8988T (cell line): ENCODE measurements at regions not wholly inside any gene's neighbourhood (a gene's known extent, or its start where the extent isn't known, plus 50 kb on each side); places are given as distances from the start of the nearest gene placed in this dataset.

Source experiments
- DNase-seq: peaks from one replicate; pipeline ENCODE4 v3.0.0; 2011

DNA sequence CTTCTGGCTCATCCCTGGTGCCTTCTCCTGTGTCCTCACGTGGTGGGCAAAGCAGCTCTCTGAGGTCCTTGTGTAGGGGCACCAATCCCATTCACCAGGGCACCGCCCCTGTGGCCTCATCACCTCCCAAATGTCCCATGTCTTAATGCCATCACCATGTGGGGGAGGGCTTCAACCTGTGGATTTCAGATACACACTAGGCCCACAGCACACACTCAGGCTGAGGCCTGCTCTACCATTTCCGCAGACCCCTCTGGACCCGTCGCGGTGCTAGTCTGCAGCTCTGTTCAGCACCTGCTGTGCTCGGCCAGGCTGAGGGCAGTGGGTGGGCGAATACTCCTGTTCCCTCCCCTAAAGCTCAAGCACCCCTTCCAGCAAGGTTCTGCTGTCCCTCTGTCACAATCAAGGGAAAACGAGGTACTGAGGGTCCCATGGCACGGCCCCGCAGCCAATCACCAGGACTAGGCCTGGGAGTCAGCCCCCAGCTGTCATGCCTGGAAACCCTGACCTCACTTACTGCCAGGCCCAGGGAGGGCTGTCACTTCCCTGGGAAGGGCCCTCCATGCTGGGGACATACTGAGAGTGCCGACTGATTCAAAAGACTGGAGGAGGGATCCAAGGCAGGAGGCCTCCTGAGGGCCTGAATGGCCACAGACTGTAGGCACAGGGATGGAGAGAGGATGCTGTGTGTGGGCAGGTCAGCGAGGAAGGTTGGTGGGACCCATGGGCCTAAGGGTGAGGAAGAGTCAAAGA lies 123.8 kb upstream of the RET start:
- DNase-seq, result no peak

DNA sequence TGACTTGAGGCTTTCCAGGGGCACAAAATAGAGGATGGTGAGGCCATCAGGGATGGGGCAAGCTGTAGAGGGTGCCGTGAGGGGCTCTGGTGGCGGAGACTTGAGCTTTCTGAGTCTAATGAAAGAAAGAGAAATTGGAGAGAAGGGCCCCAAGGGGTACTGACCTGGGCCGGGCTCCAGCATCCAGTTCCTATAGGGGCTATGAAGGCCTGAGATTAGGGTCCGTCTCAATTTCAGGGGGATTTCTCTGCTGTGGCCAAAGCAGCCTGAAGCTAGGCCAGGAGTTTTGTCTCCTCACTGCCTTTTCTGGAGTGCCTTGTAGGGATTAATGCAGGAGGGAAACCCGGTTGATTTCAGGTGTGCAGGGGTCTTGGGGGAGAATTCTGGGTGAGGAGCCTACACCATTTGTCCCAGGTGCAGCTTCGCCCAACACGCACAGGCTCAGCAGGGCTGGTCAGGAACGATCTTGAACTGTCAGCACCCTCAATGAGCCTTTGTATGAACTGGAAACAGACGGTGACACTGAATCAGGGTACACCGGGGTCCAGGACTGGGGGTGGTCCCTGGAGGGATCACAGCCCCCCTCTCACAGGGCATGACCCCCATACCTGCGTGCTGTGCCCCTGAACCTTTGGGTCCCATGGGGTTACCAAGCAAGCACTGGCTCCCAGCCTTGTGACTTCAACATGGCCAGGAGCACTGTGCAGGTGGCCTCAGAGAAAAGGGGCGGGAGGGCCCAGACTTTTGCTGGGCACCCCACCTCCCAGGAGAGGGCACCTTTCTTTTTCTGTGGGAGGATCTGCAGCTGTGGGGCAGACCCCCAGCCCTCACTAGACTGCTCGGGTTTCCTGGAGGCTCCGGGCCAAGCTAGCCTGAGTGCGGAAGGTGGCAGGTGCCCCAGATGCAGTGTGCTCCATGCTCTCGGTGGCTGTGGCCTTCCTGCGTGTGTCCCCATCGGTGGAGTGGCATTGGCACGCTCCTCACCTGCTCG lies 122.9 kb upstream of the RET start:
- DNase-seq, result no peak

DNA sequence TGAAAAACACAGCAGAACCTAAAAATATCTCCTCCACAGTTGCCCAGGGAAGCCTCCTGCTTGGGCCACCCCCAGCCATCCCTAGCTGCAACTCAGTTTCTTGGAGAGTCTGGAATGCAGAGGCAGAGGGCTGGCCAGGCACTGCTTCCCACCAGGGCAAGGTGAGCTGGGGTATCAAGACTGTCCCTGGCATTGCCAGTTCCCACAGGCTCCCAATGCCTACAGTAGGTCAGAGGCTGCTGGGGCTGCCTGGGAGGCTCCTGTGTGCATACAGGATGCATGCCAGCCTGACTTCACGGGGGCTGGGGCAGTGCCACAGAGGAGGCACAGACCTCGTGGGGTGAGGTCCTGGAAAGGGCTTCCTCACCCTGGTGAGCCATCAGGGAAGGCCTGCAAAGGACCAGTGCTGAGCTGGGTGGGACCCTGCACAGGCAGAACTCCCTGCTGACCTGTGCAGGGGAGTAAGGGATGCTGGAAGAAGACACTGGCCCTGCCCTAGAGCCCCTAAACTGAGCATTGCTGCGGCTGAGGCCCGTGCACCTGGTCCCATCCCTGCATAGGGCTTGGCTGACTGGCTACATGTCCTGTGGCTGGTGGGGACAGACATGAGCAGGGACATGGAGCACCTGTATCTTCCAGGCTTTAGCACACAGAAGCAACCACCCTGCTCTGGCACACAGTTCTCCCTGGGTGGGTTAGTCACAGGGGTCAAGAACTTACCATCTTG lies 121.9 kb upstream of the RET start:
- DNase-seq, result no peak

DNA sequence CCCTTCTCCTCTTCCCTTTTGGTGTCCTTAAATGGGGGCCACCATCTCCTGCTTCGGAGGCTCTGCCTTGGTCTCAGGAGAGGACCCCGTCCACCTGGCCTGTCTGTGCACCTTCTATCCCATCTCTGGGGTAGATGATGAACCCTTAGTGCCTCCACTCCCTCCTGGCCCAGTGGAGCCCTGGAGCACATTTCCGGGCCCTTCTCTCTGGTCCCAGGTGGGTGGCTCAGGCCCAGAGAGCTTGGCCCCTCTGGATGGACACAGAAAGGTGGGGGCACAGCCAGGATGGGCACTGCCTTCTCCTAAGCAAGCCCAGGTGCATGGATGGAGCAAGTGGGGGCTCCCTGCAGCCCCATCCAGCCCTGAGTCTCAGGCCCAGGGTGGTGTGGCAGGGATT lies 121.4 kb upstream of the RET start:
- no peak for DNase-seq

DNA sequence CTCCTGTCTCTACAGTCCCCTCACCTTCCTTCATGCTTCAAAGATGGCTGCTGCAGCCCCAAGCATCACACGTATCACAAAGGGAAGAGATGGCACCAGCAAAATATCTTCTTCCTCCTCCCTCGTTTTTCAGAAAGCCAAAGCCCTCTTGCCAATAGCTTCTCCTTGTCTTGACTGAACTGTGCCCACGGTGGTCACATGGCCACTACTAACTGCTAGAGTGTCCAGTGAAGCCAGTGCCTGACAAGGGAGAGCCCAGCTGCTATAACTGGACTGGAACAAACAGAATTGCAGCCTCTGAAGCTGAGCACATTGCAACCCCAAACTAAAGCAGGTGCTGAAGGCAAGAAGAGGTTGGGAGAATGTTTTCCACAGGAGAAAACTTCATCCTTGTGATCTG lies 120.8 kb upstream of the RET start:
- DNase-seq, result no peak

DNA sequence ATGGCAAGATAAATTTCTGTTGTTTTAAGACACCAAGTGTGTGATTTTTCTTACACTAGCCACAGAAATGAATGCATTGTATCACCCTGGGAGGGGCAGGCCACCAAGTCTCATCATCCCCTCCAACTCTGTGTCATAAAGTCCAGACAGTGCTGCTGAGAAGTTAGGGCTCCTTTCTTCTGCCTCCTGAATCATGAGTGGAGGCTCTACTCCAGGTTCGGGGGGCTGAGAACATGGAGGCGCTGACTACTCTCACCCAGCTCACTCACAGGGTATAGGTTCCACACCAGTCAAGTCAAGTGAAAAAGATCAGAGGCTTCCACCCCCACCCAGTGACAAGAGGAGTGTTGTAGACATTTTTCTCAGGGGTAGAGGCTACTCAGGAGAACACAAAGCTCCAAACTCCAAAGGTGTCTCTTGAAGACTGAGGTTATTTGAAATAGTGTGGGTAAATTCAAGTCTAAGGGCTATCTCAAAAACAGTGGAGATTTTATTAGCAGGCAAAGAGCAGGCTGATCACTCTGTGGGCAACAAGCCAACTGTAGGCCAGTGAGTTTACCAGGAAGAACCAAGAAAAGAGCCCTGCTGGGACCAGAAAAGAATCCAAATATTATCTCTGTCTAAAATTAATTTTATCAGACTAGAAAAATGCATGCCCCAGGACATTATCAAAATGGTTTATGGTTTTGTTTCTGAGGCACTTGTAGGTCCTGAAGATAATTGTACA lies 118.6 kb upstream of the RET start:
- DNase-seq, result no peak

DNA sequence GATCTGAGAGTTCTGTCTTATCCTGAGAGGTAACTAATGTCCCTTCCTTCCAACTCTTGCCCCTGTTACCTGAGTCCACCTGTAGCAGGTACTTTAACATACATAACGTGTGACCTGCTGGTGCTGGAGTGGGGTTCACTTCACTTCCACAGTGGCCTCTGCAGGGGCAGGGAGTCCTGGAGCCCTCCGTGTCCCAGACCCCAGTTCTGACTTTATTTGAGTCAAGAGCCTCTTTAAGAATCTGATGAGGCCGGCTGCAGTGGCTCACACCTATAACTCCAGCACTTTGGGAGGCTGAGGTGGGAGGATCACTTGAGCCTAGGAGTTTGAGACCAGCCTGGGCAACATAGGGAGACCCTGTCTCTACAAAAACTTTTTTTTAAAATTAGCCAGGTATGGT lies 117.0 kb upstream of the RET start:
- no peak for DNase-seq

DNA sequence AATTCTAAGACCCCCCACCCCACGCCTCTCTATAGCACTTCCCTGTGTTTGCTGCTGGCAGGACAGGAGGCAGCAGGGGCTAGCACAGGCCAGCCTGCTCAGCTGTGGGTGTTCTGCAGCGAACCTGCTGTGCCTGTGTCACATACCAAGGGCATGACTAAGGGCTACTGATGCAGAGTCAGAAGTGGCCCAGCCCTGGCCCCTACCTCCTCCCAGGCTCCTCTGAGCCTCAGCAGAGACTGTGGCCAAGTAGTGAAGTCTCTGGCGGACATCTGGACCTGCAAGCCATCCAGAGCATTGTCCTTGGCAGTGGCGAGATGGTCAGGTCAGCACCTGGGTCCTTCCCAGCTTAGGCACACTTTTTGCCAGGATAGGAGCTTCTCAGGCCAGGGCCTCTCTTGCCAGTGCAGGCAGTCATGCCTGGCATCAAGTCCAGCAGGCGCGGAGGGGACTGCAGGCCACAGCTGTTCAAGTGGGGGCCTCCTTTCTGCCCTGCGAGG lies 116.3 kb upstream of the RET start:
- DNase-seq, result peak; percentile 48

DNA sequence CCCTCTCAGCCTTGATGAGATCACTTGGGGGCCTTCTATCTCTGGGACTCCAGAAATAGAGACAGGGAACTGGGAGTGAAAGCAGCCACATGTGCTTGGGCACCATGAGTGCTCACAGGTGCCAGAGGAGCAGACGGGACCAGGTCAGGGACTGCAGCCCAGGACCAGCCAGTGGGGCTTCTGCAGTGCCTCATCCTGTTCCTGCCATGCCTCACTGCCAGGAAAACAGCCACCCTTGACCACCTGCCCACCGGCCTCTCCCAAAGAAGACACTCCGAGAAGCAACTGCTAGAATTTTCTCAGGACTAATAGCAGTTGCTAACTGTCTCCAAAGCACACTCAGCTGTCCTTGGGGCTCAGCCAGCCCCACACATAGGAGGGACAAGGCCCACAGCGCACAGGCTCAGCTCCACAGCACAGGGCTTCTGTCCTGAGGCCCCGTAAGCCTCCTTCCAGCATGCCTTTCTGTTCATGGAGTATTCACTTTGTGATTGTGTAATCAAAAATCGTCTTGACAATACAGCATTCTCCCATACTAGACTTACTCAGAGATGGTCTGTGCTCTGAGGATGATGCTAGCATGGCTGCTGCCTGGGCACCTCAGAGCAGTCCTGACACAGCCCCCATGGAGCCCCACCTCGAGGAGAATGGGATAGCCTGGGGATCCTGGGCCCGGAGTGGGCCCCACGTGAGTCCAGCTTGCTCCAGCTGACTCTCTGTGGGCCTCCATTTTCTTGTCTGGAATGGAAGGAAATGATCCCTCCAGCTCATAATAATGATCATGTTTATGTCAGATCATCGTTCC lies 115.7 kb upstream of the RET start:
- no peak for DNase-seq

DNA sequence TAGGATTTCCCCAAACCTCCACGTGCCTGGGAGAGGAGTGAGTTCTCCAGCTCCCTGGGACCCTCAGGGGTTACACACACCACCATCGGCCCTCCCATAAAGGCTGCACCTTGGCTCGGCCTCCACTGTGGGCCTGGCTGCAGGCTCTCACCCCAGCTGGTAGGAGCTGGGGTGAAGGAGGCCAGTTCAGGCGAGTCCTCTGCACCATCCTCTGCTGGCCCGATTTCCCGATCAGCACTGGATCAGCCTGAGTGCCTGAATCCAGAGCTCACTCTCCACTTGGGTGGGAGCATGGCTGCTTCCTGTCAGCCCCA lies 115.1 kb upstream of the RET start:
- no peak for DNase-seq

DNA sequence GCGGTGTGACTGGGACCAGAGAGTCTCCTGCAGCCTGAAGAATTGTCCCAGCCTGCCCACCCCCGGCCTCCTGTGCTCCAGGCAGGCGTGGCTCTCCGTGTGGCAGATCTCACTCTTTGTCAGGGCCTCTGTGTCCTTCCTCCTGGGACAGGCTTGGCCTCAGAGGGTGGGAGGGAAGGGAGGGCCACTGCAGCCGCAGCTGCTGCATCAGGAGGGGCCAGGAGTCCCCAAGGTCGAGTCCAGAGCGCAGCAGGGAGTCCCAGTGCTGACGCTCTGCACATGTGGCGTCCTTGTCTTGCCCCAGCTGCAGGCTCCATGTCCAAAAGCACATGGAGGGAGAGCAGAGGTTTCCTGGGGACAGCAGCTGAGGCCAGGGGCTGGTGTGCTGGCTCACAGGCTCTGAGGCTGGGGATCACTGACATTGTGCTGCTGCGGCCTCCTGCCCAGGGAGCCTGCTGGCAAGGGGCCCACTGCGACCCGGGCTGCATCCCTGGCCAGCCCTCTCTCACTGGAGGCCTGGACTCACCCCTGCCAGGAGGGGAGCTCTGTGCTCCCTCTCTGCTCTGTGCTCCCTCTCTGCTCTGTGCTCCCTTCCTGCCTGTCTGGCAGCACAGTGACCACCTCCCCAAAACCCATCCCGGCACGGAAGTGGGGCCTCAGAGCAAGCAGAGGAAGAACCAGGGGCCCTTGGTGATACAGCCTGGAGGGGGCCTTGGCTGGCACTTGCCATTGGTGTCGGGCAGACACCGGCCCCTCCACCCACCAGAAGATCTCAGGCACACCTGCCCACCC lies 114.6 kb upstream of the RET start:
- no peak for DNase-seq

DNA sequence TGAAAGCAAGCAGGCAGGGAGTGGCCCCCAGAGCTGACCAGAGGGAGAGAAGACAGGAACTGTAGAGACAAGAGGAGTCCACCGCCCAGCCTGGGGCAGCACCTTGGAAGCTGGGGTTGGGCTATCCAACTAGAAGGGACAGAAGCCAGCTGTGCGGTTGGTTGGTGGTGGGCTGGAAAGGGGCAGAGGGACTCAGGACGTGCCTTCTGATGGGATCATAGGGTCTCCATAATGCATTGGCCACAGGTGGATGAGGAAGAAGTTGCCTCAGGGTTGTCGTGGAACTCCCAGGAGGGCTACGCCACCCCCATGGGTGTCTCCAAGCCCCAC lies 114.0 kb upstream of the RET start:
- DNase-seq, result no peak

DNA sequence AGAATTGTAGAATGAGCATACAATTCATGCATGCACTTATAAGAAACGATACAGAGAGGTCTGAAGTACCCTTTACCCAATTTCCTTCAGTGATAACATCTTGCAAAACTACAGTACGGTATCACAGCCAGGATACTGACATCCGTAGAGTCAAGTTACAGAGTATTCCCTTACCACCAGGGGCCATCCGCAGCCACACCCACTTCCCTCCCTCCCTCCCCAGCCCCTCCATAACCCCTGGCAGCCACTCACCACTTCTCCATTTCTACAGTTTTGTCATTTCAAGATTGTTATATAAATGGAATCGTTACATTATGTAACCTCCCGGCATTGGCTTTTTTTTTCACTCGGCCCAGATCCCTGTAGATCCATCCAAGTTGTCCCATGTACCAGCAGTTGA lies 113.6 kb upstream of the RET start:
- DNase-seq, result no peak

DNA sequence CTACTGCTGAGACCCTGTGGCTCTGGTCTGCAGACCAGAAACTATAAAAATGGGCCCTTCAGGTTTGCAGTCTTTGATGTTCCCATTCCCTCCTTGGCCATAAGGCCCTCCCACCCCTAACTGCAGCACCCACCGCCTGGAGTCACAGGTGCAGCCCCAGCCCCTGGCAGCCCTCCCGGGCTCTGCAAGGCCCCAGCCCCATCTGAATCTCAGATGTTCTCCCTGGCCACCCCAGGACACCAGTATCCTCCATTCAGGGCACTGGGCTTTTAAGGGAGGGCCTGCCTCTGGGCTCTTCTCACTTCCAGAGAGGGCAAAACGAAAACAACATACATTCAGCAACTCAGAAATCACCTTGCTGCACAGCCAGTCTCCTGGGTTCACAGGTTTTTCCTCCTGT lies 107.7 kb upstream of the RET start:
- DNase-seq, result no peak

DNA sequence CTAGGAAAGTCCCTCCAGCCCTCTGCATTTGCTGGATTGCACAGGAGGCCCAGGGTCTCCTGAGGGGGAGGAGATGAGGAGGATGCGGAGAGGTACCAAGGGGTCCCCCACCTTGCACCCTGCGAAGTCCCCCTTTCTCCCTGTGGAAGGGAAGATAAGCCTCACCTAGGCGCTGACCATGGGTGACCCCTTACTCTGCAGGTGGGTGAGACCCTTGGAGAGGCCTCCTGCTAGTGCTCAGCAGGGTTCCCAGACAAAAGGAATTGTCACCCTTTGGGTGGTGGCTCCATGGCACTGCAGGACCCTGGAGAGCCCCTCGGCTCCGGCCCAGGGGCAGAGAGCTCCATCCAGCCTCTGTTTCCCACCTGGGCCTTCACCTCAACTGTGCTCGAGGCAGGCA lies 107.0 kb upstream of the RET start:
- DNase-seq, result no peak

DNA sequence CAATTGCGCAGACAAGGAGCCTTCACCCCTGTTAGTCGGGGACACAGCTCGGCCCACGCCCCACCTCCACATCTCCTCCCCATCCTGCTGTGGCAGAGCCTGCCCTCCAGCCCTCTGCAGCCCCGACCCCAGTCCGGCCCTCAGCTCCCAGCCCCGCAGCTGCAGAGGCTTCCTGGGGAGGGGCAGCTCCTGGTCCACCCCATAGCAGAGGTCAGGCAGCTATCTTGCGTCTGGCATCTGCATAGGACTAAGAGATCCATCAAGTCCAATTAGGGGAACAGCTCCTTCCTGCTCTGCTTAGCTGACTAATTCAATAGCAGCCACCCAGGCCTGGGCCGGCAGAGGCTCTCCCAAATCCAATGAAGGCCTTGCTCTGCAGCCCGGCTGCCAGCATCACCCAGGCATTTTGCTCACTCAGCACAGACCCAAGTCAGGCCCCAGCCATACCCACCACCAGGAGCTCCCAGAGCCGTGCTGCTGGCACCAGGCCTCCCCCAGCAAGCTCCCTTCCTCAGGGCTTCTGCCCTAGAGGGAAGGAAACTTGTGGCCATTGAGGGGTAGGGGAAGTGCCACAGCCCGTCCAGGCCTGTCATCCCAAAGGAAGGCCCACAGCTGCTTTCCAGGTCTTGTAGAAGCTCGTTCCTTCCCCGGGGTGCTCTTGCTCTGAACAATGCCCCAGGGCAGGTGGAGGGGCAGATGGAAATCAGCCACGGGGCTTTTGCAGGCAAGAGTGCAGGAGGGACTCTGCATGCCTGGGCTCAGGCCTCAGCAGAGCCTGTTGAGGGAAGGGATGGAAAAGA lies 106.2 kb upstream of the RET start:
- DNase-seq, result no peak

DNA sequence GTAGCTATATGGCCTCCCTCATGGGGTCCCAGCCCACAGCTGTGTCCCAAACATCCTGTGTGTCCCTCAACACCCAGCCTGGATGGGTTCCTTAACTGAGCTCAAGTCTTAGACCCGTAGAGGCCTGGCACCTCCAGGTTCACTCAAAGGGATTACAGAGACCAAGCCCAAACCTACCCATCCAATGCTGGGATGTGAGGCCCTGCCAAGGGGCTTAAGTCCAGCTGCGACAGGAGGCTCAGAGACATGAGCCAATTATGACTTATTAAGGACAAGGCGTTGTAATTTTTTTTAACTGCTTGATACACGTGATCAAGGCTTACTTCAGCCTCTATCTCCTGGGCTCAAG lies 105.6 kb upstream of the RET start:
- no peak for DNase-seq

DNA sequence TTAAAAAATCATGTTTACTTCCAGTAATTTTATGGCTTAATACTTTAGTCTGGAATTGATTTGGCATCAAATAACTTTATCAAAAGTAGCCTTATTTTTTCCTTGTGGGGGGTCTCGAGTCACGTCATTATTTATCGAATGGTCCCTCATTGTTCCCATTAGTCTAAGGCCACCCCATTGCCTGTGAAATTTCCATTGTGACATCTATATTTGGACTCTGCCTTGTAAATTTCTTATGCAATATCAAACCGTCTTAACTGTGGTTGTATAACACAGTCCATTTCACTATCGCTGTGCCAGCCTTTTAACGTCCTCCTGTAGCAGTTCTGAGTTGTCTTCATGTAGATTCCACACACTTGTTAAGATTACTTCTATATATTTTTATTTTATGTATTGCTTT lies 103.9 kb upstream of the RET start:
- no peak for DNase-seq

DNA sequence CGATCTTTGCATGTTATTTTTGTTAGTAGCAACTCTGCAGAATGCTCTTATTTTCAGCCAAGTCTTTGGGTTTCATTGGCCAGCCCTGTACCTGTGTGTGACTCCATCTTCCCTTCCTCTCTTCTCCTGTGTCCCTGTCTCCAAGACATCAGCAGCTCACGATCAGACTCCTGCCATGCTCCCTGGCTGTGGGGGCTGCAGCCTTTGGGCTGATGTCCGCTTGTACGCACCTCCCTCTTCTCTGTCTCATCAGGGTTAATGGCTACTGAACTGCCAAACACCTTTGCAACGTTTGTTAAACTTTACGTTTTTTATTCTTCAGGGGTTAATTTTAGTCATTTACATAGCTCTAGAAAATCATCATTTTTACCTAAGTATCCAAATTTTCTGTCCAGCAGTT lies 103.5 kb upstream of the RET start:
- no peak for DNase-seq

DNA sequence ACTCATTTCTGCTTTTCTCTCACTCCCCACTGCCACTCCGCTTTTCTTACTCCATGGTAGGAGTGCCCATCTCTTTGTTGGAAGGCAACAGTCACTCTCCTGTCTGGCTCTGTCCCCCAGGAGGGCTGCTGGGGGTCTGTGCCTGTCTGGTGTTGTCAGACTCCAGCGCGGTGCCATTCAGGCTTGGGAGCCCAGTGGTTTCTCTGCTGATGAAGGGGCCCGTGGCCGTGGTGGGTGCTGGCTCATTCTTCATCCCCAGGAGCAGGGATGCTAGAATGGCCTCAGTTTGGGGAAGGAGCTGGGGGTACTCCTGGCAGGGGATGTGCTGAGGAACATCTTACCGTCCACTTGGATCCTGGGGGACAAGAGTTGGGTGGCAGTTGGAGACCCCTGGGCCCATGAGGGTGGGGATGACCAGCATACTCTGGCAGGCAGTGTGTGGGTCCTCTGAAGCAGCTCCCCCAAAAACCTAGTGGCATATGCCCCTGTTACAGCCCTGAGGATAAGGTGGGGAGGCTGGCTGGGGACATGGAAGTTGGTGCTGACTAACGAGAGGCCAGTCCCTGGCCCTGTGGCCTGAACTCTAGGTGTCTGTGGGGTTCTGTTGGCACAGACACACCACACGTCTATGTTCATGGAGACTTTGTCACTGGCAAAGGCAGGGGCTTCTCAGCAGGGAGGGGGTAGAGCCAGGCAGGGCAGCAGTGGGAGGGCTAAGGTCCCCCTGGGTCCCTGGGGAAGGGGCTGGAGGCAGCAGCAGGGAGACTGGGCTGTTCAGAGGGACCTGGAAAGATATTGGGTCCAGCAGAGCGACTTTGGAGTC lies 102.8 kb upstream of the RET start:
- DNase-seq, result no peak
